ENCODE measurements at regions not wholly inside any gene's neighbourhood (a gene's known extent, or its start where the extent isn't known, plus 50 kb on each side); places are given as distances from the start of the nearest gene placed in this dataset.
A peak's percentile ranks its signal among the peaks of the same experiment; 100 is the strongest.

DNA sequence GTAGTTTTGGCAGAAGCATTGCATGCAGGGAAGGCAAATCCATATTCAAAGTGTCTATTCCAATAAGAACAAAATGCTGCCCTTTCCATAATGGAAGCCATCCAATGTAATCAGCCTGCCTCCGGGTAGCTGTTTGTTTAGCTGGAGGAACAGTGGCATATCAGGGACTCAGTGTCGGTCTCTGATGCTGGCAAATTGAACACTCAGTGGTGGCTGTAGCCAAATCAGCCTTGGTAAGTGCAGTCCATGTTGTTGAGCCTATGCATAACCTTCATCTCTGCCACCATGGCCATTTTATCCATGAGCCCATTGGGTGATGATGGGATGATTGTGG is 147.8 kb upstream of the MAX start:
- no peak for DNase-seq

DNA sequence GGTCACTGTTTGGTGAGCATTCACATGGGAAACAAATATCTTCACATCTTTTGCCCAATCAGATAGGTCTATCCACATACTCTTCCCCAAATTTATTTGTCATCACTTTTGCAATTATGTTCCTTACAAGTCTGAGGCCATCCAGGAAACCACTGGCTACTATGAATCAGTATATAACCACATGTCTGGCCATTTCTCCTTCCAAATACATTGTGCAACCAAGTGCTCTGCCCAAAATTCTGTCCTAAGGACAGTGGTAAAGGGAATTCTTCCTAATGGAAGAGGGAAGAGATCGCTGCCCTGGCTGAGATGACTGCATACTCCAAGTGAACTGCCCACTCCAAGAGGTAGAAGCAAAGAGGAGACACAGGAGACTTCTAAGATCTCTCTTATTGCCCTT is 148.9 kb upstream of the MAX start:
- DNase-seq = peak in 1 of 3 donors; percentile 77

DNA sequence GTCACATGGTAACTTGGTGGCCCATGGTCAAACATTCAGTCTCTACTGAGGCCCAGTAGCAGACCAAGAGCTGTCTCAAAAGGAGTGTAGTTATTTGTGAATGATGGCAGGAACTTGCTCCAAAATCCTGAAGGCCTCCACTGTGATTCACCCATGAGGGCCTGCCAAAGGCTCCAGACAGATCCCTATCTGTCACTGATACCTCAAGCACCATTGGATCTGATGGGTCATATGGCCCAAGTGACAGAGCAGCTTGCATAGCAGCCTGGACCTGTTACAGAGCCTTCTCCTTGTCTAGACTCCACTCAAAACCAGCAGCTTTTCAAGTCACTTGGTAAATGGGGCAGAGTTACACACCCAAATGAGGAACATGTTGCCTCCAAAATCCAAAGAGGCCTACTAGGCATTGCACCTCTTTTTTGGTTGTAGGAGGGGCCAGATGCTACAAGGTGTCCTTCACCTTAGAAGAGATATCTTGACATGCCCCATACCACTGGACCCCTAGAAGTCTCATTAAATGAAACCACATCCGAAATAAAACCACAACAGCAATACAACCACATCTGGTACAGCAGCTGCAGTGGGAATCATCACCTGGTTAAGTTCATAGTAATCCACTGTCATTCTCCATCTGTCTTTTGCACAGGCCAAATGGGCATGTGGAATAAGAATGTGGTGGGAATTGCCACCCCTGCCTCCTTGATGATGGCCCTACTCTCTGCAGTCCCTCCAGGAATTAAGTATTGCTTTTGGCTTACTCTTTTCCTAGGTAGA is 150.4 kb upstream of the MAX start:
- no peak for DNase-seq

DNA sequence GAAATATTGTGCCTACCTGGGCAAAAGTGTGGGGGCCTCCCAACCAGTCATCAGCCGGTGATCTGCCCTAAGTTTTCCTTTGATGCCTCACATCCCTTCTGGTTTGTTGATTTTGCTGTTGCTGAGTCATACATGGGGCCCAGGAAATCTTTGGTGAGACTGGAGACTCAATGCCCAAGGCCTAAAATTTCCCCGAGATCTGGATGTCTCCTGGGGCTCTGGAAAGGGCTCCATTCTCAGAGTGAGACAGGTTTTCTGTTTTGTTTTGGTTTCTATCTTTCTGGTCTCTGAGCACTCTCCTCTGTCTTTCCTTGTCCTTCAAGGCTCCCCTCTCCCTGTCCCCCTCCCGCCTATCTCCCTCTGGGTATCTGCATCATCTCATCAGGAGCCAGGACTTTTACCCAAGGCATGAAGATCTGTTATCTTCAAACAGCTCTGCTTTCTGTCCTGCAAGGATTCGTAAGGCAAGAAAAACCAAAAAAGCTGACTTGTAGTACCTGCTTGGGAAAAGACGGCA is 152.8 kb upstream of the MAX start:
- peak in 1 of 3 donors; percentile 33 for DNase-seq

DNA sequence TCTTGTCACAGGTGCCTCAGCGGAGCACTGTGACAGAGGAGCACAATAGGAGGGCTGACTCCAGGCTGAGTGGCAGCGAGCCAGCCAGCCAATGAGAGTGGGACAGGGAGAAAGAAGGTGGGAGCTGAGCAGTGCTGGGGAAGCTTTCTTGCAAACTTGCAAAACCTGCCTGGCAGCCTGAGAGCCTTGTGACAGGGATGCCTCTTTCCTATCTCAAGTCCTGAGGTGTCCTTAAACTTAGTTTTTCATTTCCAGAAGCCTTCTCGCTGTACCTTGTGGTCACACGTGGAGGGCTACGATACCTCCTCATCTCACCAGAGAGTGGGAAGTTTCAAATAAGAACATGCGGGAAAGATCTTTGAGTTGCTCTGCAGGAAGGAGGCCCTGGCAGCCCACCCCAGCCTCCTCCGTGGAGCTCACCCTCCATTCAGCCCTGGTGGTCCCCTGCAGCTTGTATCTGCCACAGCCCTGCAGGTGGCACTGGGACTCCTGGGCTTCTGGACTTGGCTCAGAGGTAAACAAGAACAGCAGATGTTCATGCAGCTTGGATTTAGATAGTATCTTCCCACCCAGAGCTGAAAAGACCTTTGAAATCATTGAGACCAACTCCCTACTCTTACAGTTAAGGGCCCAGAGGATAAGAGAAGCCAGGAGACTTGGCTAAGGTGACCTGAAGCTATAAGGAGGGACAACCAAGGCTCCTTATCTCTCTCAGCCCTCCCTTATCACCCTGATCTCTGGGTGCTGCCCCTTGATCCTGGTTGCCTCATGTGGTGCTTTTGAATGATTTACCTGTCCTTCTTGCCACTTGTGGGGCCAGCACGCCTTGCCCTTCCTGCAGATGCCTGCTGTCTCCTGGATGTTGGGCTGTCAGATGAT is 153.5 kb upstream of the MAX start:
- DNase-seq = peak in 1 of 3 donors; percentile 8

DNA sequence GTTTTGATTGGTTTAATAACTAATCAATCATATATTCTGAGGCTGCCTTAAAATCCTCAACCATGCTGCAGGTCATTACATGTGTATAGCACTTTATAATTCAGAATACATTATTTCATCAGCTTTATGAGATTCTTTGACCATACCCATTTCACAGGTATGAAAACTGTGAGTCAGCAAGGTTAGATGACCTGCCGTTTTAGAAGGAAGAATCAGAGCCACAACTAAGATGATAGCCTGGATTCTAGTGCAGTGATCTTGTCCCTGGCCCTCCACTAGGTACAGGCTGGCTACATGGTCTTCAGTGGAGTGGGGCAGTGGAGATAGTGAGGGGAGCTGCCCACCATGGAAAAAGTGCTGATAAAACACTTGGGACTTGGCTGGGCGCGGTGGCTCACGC is 154.4 kb upstream of the MAX start:
- no peak for DNase-seq

DNA sequence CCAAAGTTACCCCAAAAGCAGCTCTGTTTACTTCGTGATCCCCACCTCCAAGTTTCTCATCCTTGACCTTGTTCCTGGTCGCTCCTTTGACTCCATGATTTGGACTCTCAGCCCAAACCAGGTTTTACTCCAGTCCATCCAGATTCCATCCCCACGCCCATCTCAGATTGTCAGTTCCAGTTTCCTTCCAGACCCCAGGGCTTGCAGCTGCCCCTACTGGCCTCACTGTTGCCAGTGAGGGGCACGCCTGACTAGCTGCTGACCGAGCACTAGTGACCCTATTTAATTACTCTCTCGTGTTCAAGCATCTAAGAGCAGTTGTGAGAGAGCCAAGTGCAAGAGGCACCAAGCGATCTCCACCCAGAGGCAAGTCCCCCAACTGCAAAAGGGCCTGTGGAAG is 155.1 kb upstream of the FUT8 start:
- no peak for DNase-seq

DNA sequence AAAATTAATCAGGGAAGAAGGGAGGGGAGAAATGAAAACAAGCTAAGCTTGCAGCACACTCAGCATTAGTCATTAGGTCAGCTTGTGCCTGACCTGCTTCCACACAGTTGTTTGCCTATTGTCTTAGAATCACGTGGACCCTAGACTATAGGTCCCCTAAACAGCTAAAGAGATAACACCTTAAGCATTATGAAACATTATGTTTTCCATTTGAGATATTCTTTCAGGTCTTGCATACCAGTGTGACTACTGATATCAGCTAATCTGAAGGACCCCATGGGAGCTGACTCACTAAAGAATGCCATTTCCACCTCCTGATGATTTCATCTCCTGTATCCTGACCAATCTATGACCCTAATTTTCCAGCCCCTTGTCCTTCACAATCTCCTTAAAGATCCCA is 154.1 kb upstream of the FUT8 start:
- DNase-seq = peak in 1 of 3 donors; percentile 58

DNA sequence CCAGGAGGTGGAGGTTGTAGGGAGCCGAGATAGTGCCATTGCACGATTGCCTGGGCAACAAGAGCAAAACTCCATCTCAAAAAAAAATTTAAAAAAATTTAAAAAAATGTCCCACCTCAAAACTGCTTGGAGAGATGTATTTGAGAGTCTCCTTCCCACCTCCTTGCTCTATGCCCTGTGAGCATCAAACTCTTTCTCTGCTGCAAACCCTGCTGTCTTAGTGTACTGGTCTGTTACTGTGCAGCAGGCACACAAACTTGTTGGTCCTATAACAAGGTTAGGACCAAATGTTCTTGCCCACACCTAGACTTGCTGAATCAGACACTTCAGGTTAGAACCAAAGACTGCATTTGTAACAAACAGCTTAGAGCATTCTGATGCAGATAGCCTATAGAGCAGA is 153.5 kb upstream of the FUT8 start:
- DNase-seq = no peak

DNA sequence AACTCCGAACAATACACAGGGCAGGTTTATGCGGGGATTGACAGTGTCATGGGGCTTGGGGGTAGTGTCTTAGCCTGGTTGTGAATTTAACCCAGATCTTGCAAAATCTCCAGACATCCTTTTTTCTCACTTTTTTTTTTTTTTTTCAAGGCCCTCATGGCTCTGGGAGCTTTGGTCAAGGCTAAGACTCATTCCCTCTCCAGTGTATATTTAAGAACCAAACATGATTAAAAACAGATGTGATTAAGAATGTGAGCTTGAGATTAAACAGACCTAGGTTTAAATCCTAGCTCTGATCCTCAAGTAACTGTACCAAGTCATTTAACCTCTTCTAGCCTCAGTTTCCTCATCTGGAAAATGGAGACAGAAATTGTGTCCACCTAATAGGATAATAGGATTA is 151.7 kb upstream of the FUT8 start:
- peak in 1 of 3 donors; percentile 32 for DNase-seq

DNA sequence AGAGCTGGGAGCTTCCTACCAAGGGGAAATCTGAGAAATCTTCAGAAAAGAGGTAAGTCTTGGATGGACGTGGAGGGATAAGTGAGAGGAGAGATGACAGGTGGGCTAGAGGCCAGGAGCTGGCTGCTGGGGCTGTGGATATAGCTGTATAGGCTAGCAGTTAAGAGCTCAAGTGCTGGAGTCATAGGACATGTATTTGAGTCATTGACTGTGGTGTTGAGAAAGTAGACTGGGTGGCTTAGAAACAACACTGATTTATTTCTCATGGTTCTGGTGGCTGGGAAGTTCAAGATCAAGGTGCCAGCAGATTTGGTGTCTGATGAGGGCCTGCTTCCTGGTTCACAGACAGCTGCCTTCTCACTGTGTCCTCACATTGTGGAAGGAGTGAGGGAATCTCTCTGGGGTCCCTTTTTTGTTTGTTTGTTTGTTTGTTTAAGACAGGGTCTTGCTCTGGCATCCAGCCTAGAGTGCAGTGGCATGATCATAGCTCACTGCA is 151.1 kb upstream of the FUT8 start:
- no peak for DNase-seq

DNA sequence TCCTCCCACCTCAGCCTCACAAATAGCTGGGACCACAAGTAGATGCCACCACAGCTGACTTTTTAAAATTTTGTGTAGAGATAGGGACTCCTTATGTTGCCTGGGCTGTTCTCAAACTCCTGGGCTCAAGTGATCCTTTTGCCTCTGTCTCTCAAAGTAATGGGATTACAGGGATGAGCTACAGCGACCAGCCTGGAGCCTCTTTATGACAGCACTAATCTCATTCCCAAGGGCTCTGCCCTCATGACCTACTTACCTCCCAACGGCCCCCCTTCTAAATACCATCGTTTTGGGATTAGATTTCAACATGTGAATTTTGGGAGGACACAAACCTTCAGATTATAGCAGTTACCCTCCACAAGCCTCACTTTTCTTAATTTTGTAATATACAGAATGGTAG is 150.6 kb upstream of the FUT8 start:
- no peak for DNase-seq

DNA sequence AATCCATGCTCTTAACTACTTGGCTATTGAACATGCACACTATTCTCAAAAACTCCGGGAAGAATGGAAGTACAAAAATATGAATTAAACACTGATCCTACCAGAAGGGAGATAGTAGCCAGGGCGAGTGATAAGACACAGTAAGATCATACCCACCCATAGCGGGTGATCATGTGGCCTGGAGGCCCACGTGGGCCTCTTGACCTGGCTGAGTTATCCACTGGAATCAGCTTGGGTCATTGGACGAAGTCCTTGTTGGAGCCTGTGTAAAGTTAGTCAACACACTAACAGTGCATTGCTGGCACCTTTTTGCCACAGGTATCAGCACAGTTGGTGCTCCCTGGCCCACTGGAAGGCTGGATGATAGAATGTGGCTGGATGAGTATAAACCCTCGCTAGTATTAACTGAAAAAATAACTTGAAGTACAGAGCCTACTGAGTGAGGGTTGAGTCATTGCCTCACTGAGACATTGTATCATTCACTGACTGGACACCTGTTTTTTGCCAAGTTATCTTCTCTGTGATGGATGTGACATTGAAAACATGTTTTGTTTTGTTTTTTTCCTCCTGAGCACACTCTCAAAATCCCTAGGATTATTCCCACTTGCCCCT is 149.2 kb upstream of the FUT8 start:
- no peak for DNase-seq

DNA sequence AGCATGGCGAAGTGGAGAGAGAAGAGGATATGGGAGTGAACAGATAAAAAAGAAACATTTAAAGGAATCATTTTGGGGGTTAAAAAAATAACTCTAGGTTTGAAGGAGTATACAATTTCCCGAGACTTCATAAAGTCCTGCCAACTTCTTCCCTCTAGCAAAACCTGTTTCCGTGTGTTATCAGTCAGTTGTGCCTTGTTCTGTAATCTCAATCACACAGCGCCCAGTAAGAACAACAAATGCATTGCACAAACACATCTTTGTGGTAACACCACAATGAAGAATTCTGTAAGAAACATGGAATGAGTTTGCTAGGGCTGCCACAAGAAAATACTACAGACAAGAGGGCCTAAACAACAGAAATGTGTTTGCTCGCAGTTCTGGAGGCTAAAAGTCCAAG is 144.7 kb upstream of the FUT8 start:
- DNase-seq = no peak

DNA sequence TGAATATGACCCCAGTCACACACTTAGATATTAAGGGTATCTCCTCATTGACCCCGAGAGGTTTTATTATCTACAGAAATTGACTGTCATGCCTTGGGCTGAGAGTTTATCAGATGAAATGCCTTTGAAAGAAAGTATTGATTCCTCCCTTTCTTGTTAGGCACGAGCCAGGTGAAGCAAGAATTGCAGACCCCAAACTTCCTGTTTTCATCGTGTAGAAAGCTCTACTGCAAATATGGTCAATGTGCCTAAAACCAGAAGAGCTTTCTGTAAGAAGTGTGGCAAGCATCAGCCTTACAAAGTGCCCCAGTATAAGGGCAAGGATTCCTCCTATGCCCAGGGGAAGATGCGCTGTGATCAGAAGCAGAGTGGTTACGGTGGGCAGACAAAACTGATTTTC is 143.9 kb upstream of the FUT8 start:
- DNase-seq = no peak

DNA sequence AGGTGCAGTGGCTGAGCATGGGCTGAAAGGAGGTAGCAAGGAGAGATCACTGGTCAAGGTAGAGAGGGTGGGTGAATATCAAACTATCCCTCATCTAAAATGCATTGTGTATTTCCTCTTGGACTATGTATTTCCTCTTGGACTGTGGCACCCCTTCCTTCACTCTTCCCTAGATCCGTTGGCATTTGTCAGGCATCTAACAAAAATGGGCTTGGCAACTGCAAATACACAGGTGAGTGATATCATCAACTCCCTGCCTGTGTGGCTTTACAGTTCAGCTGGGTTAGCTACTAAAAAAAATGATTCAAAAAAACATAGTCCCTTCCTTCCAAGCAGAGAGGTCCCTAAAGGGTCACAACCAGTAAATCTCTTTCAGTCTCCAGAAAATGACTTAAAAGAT is 142.8 kb upstream of the FUT8 start:
- no peak for DNase-seq

DNA sequence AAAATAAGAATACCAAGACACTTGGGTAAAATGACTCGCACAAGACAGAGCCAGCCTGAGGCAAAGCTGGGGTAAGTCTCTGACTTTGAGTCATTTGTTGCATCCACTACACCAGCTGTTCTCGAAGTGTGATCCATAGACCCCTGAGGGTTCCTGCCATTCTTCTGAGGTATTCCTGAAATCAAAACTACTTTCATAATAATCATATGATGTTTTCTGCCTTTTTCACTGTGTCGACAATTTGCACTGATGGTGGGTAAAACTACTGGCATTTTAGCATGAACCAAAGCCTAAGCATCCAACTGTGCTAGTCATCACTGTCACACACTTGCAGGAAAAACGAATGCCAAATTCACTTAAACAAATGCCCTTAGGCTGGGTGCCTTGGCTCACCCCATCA is 135.5 kb upstream of the FUT8 start:
- no peak for DNase-seq

DNA sequence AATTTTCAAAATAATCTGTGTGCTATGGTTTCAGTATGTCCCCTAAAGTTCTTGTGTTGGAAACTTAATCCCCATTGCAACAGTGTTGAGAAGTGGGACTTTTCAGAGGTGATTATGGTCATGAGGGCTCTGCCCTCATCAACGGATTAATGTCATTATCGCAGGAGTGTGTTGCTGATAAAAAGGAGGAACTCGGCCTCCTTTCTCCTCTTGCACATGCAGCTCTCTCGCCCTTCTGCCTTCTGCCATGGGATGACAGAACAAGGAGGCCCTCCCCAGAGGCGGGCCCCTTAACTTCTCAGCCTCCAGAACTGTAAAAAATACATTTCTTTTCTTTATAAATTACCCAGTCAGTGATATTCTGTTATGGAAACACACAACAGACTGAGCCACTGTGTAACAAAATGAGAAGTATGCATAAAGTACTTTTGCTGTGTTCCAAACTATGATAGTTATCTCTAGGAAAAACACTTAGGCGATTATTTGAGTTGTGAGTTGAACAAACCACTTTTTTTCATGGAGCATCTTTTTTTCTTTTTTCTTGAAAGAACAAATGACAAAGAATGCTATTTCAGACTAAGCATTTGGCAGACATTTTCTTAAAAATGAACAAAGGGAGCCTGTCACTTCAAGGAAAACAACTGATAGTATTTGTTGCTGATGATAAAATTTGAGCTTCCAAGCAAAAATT is 134.8 kb upstream of the FUT8 start:
- DNase-seq = no peak

DNA sequence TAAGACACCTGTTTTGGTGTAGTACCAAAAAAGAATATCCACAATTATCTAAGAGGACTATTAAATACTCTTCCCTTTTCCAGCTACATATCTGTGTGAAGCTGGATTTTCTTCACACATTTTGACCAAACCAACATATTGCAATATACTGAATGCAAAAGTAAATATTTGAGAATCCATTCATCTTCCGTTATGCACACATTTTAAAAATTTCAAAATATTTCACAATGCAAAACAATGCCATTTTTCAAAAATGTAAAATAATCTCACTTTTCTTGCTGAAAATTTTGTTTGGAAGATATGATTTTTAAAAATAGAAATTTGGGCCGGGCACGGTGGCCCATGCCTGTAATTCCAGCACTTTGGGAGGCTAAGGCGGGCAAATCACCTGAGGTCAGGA is 133.9 kb upstream of the FUT8 start:
- DNase-seq = no peak

DNA sequence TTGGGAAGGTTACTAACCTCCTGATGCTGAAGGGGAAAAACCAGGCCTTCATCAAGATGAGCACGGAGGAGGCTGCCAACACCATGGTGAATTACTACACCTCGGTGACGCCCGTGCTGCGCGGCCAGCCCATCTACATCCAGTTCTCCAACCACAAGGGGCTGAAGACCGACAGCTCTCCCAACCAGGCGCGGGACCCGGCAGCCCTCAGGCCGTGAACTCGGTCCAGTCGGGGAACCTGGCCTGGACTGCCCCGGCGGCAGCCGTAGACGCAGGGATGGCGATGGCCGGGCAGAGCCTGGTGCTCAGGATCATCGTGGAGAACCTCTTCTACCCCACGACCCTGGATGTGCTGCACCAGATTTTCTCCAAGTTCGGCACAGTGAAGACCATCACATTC is 133.0 kb upstream of the FUT8 start:
- DNase-seq = no peak

DNA sequence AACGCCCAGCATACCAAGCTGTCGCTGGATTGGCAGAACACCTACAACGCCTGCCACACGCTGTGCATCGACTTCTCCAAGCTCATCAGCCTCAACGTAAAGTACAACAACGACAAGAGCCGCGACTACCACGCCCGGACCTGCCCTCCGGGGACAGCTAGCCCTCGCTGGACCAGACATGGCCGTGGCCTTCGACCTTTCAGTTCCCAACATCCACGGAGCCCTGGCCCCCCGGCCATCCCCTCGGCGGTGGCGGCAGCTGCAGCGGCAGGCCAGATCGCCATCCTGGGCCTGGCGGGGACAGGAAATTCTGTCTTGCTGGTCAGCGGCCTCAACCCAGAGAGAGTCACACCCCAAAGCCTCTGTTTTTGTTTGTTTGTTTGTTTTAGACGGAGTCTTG is 132.6 kb upstream of the FUT8 start:
- DNase-seq = no peak

DNA sequence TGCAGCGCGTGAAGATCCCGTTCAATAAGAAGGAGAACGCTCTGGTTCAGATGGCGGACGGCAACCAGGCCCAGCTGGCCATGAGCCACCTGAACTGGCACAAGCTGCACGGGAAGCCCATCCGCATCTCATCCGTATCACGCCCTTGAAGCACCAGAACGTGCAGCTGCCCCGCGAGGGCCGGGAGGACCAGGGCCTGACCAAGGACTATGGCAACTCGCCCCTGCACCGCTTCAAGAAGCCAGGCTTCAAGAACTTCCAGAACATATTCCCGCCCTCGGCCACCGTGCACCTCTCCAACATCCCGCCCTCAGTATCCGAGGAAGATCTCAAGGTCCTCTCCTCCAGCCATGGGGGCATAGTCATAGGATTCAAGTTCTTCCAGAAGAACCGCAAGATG is 131.9 kb upstream of the FUT8 start:
- no peak for DNase-seq

All from muscle of back (tissue), 3 donors.